Natural killer cell treated with Interleukin-12 subunit alpha and Interleukin-12 subunit beta and Interleukin-15 and Interleukin-18, amount 100 ng/mL, for 72 hours (primary cell): ENCODE measurements at regions not wholly inside any gene's neighbourhood (a gene's known extent, or its start where the extent isn't known, plus 50 kb on each side); places are given as distances from the start of the nearest gene placed in this dataset.

Experiments used
- ATAC-seq, 2 donors: fragments of 150-1000 bp; cut with Tn5 transposase in 1 of 2; sonication (Bioruptor Pico), chemical (Tn5 transposase) in 1 of 2; 2 replicates each; pipeline ENCODE4 v1.10.0; 2021
- DNase-seq: peaks from one replicate; pipeline ENCODE4 v3.0.0; 2022; ENCODE audit warnings: low spot score
- H3K27ac Mint-ChIP-seq, 2 donors: 1 replicate in 1 of 2; 2 replicates in 1 of 2; pipeline ENCODE4 v1.8.0; 2022; ENCODE audit warnings: mixed read lengths in 2 of 2, mild to moderate bottlenecking in 1 of 2, moderate library complexity in 1 of 2
- H3K27me3 Mint-ChIP-seq, 2 donors: 1 replicate in 1 of 2; 2 replicates in 1 of 2; pipeline ENCODE4 v1.8.0; 2022; ENCODE audit warnings: mixed read lengths in 2 of 2
- H3K36me3 Mint-ChIP-seq: one replicate; pipeline ENCODE4 v1.8.0; 2022; ENCODE audit warnings: mixed read lengths
- H3K4me1 Mint-ChIP-seq, 2 donors: 1 replicate in 1 of 2; 2 replicates in 1 of 2; pipeline ENCODE4 v1.8.0; 2022; ENCODE audit warnings: low read depth in 2 of 2, mixed read lengths in 2 of 2, mild to moderate bottlenecking in 1 of 2
- H3K4me3 Mint-ChIP-seq: one replicate; pipeline ENCODE4 v1.8.0; 2022; ENCODE audit warnings: mixed read lengths
- H3K9me3 Mint-ChIP-seq: 2 replicates; pipeline ENCODE4 v1.8.0; 2022; ENCODE audit warnings: mixed read lengths

GRCh38 chr11:11000579-11001283 lies 142.9 kb upstream of the ZBED5 start:
- Mint-ChIP-seq H3K27me3 (peaks cover 26 to 51% of the 10 kb centered on the region in 2 donors), H3K9me3 (no peaks in the 10 kb centered on the region), H3K4me1 (no peaks in the 10 kb centered on the region), H3K27ac (no peak overlapping the region), H3K36me3 (no peaks in the 10 kb centered on the region), H3K4me3 (no peak overlapping the region)
- ATAC-seq: peak in 1 of 2 donors; percentile 20
- DNase-seq: no peak

DNA sequence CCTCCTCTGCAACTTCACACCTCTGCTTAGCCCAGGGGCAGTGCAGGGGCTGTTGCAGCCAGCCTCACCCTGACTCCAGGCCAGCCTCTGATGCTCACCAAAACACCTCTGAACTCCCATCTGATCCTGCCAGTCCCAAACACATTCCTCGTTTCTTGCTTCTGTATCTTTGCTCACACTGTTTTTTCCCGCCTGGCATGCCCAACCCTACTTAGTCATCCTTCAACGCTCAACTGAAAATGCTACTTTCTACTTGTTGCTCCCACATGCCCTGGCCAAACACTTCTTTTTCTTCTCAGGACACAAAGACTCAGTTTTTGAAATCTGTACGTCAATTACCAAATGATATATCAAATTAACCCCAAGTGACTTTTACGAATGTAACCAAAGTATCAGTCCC lies 140.8 kb upstream of the ZBED5 start:
- peaks cover 24 to 45% of the 10 kb centered on the region in 2 donors for H3K27me3 Mint-ChIP-seq
- DNase-seq: no peak
- H3K4me1 Mint-ChIP-seq: no peaks in the 10 kb centered on the region
- no peaks in the 10 kb centered on the region for H3K9me3 Mint-ChIP-seq
- H3K27ac Mint-ChIP-seq: no peak overlapping the region
- no peak overlapping the region for H3K4me3 Mint-ChIP-seq
- H3K36me3 Mint-ChIP-seq: no peaks in the 10 kb centered on the region
- no peak for ATAC-seq

GRCh38 chr11:10996678-10997077 lies 138.8 kb upstream of the ZBED5 start:
- no peaks in the 10 kb centered on the region for H3K4me1 Mint-ChIP-seq
- H3K4me3 Mint-ChIP-seq: no peak overlapping the region
- H3K27ac Mint-ChIP-seq: no peak overlapping the region
- ATAC-seq: no peak
- DNase-seq: no peak
- peaks cover 16 to 33% of the 10 kb centered on the region in 2 donors for H3K27me3 Mint-ChIP-seq
- H3K36me3 Mint-ChIP-seq: no peaks in the 10 kb centered on the region
- H3K9me3 Mint-ChIP-seq: no peaks in the 10 kb centered on the region

- H3K9me3 Mint-ChIP-seq: no peaks in the 10 kb centered on the region
- H3K27ac Mint-ChIP-seq: no peak overlapping the region
- no peak for DNase-seq
- H3K4me3 Mint-ChIP-seq: no peak overlapping the region
- no peak for ATAC-seq
- H3K27me3 Mint-ChIP-seq: peaks cover 8 to 25% of the 10 kb centered on the region in 2 donors
- H3K36me3 Mint-ChIP-seq: no peaks in the 10 kb centered on the region
- no peaks in the 10 kb centered on the region for H3K4me1 Mint-ChIP-seq
Observed at GRCh38 chr11:10993640-10994039, 135.8 kb upstream of the ZBED5 start.

- H3K4me3 Mint-ChIP-seq: no peak overlapping the region
- ATAC-seq: no peak
- DNase-seq: no peak
- H3K4me1 Mint-ChIP-seq: no peaks in the 10 kb centered on the region
- H3K27ac Mint-ChIP-seq: no peak overlapping the region
- H3K36me3 Mint-ChIP-seq: no peaks in the 10 kb centered on the region
- no peaks in the 10 kb centered on the region for H3K9me3 Mint-ChIP-seq
- H3K27me3 Mint-ChIP-seq: peaks cover 8 to 23% of the 10 kb centered on the region in 2 donors
Observed at GRCh38 chr11:10993186-10993585, 135.3 kb upstream of the ZBED5 start.

DNA sequence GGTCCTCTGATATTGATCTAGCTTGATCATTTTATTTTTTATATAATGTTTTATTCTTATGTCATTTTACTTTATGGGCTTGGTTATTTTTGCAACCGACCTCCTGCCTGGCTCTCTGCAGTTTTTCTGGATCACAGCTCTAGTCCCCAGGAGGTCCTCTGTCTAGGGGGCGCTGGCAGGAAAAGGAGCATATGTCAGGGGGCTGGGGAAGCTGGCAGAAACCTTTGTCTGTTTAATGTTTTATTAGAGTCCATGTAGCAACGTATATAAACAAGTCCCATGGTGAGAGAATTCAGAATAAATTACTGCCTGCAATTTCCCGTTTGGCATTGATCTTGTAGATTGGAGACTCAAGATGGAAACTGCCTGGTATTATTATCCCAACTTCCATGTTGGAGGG lies 133.5 kb upstream of the ZBED5 start:
- Mint-ChIP-seq H3K4me3 (no peak overlapping the region), H3K36me3 (no peaks in the 10 kb centered on the region), H3K27me3 (peaks cover 0 to 14% of the 10 kb centered on the region in 2 donors), H3K9me3 (no peaks in the 10 kb centered on the region), H3K4me1 (no peaks in the 10 kb centered on the region), H3K27ac (no peak overlapping the region)
- DNase-seq (no peak), ATAC-seq (no peak)

DNA sequence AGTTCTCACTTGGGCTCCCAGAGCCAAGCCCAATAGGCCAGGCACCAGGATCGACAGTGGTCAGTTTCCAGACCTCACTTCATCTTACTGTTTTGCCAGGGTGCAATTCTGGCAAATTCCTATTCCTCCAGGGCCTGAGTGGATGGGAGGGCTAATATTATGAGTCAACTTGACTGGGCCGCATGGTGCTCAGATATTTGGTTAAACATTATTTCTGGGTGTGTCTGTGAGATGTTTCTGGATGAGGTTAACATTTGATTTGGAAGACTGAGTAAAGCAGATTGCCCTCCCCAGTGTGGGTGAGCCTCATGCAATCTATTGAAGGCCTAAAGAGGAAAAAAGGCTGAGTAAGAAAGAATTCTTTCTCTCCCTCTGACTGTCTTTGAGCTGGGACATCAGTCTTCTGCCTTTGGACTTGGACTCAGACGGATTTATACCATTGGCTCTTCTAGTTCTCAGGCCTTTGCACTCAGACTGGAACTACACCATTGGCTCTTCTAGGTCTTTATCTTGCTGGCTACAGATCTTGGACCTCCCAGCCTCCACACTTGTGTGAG lies 132.9 kb upstream of the ZBED5 start:
- Mint-ChIP-seq H3K4me3 (no peak overlapping the region), H3K36me3 (no peaks in the 10 kb centered on the region), H3K4me1 (no peaks in the 10 kb centered on the region), H3K27me3 (peaks cover 0 to 12% of the 10 kb centered on the region in 2 donors), H3K9me3 (no peaks in the 10 kb centered on the region), H3K27ac (no peak overlapping the region)
- DNase-seq: no peak
- no peak for ATAC-seq

DNA sequence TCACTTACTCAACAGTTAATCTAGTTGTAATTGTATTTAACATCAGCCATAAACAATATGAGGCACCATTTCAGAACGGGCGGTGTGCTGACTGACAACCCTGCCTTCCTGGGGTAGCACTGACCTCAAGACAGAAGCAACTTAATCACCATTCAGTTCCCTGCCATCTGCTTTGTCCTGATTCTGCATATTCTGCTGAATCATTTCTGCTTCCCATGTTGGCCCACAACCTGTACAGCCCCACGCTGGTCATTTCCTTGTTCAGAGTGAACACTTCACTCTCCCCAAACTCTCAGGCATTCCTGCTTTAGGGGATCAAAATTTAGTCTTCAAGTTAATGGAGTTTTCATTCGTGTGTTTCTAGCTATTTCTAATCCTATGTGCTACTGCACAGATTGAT lies 132.3 kb upstream of the ZBED5 start:
- Mint-ChIP-seq H3K27ac (no peak overlapping the region), H3K27me3 (peaks cover 1 to 9% of the 10 kb centered on the region in 2 donors), H3K36me3 (no peaks in the 10 kb centered on the region), H3K9me3 (no peaks in the 10 kb centered on the region), H3K4me3 (no peak overlapping the region), H3K4me1 (no peaks in the 10 kb centered on the region)
- DNase-seq (no peak), ATAC-seq (no peak)

DNA sequence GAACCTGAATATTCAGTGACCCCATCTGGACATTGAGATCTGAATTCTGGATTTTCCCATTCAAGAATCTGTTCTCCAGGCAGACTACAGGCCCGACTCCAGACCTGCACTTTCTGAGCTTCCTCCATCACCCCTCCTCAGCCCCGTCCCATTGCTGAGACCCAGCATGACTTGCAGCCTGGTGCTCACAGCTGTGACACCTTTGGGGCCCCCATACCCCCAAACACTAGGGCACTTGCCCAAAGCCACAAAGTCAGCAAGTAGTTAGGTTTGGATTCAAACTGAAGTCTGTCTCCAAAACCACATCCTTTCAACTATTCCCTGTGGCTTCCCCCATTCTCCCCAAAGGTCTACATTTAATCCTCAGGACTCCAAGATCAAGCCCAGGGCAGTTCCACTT lies 128.2 kb upstream of the ZBED5 start:
- Mint-ChIP-seq H3K27me3 (peaks cover 10 to 20% of the 10 kb centered on the region in 2 donors), H3K36me3 (no peaks in the 10 kb centered on the region), H3K4me3 (no peak overlapping the region), H3K4me1 (no peaks in the 10 kb centered on the region), H3K9me3 (no peaks in the 10 kb centered on the region), H3K27ac (no peak overlapping the region)
- no peak for ATAC-seq
- no peak for DNase-seq

DNA sequence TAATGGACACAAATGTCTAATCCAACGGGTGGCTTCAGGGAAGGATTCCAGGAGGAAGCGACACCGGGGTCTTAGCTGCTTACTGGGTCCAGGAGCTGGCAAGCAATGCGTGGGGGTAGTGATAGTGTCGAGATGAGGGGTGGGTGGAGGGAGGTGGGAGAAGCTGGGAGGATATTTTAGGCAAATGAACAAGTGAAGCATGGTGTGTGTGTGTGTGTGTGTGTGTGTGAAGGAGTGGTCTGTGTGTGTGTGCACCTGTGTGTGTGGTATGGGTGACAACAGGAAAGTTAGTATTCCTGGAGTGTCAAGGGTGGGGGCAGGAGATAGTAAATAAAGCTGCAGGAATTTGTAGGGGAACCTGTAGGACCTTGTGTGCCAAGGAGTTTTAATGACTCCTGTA lies 126.9 kb upstream of the ZBED5 start:
- Mint-ChIP-seq H3K4me1 (peaks cover 0 to under 1% of the 10 kb centered on the region in 2 donors), H3K27me3 (peaks cover 11 to 22% of the 10 kb centered on the region in 2 donors), H3K36me3 (no peaks in the 10 kb centered on the region), H3K4me3 (no peak overlapping the region), H3K9me3 (no peaks in the 10 kb centered on the region), H3K27ac (no peak overlapping the region)
- ATAC-seq: no peak
- no peak for DNase-seq

DNA sequence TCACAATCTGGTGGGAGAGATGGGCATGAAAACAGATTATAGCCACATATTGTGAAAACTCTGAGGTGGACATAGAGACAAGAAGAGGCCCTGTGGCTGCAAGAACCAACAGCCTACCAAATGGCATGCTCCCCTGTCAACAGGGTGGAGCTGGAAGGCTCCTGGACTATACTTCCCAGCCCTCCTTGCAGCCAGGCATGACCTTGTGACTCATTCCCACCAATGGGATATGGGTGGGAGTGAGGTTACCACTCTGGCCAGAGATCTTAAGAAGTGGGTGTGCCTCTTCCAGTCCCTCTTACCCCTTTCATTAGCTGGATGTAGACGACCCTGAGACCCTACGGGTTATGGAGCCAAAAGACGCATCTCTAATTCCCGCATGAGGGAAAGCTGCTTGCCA lies 126.4 kb upstream of the ZBED5 start:
- H3K9me3 Mint-ChIP-seq: no peaks in the 10 kb centered on the region
- peaks cover 0 to 5% of the 10 kb centered on the region in 2 donors for H3K4me1 Mint-ChIP-seq
- peaks cover 11 to 27% of the 10 kb centered on the region in 2 donors for H3K27me3 Mint-ChIP-seq
- ATAC-seq (no peak), DNase-seq (no peak)
- no peak overlapping the region for H3K27ac Mint-ChIP-seq
- no peak overlapping the region for H3K4me3 Mint-ChIP-seq
- H3K36me3 Mint-ChIP-seq: no peaks in the 10 kb centered on the region

- peaks cover 0 to 5% of the 10 kb centered on the region in 2 donors for H3K4me1 Mint-ChIP-seq
- H3K27me3 Mint-ChIP-seq: peaks cover 17 to 29% of the 10 kb centered on the region in 2 donors
- ATAC-seq: no peak
- no peak overlapping the region for H3K27ac Mint-ChIP-seq
- H3K4me3 Mint-ChIP-seq: no peak overlapping the region
- H3K36me3 Mint-ChIP-seq: no peaks in the 10 kb centered on the region
- no peak for DNase-seq
- no peaks in the 10 kb centered on the region for H3K9me3 Mint-ChIP-seq
Observed at GRCh38 chr11:10982704-10983510, 125.1 kb upstream of the ZBED5 start.

DNA sequence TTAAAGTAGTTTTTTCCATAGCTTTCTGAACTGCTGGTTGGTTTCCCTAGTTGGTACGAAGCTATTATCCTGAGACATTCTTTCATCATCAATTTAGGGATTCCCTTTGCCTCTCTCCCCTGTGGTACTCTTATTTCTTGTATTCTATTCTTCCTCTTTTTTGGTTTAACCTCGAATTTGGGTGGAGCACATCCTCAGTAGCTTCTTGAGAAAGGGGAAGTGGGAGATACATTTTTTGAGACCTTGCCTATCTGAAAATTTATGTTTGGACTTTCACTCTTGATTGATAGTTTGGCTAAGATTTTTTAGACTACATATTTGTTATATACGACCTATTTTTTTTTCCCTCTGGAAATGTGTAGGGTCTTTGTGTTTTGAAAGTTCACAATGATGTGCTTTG lies 121.7 kb upstream of the ZBED5 start:
- DNase-seq (no peak), ATAC-seq (no peak)
- no peak overlapping the region for H3K27ac Mint-ChIP-seq
- H3K4me1 Mint-ChIP-seq: peaks cover 0 to 5% of the 10 kb centered on the region in 2 donors
- H3K4me3 Mint-ChIP-seq: no peak overlapping the region
- peaks cover 20 to 36% of the 10 kb centered on the region in 2 donors for H3K27me3 Mint-ChIP-seq
- H3K9me3 Mint-ChIP-seq: no peaks in the 10 kb centered on the region
- no peaks in the 10 kb centered on the region for H3K36me3 Mint-ChIP-seq

GRCh38 chr11:10978198-10978597 lies 120.3 kb upstream of the ZBED5 start:
- no peak for ATAC-seq
- H3K4me3 Mint-ChIP-seq: no peak overlapping the region
- H3K27ac Mint-ChIP-seq: no peak overlapping the region
- H3K36me3 Mint-ChIP-seq: no peaks in the 10 kb centered on the region
- peaks cover 20 to 44% of the 10 kb centered on the region in 2 donors for H3K27me3 Mint-ChIP-seq
- H3K4me1 Mint-ChIP-seq: peaks cover 0 to 5% of the 10 kb centered on the region in 2 donors
- H3K9me3 Mint-ChIP-seq: no peaks in the 10 kb centered on the region
- no peak for DNase-seq
